ENCODE measurements at regions not wholly inside any gene's neighbourhood (a gene's known extent, or its start where the extent isn't known, plus 50 kb on each side); places are given as distances from the start of the nearest gene placed in this dataset.

DNA sequence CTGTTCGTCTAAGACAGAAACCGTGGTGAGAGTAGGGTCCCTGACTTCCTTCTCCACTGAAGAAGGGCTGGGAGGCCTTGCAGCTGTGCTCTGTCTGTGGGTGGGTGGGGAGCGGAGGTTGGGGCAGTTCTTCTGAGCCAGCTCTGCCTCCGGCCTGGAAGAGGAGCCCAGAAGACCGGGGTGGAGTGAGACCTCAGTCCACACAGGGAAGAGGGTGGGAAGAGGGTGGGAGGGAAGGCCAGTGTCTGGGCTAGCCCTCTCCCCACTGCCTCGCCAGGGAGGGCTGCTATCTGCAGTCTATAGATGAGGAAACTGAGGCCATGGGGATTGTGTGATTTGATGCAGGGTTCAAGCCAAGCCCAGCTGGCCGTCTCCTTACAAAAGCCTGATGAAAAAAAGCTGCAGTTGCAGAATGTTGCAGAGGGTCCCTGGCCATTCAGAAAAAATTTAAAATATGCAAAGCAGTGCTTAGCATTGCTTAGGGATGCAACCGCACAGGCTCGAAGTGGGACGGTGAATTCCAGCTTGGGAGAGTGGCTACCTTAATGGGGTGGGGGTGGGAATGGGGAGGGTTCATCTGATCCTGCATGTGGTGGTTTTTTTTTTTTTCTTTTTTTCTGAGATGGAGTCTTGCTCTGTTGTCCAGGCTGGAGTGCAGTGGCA, 181.6 kb upstream of the HS6ST1 start:
- Mint-ChIP-seq H3K4me1 (no peaks in the 10 kb centered on the region), H3K36me3 (no peaks in the 10 kb centered on the region), H3K27ac (no peak overlapping the region), H3K4me3 (no peak overlapping the region), H3K27me3 (no peaks in the 10 kb centered on the region), H3K9me3 (no peaks in the 10 kb centered on the region)

DNA sequence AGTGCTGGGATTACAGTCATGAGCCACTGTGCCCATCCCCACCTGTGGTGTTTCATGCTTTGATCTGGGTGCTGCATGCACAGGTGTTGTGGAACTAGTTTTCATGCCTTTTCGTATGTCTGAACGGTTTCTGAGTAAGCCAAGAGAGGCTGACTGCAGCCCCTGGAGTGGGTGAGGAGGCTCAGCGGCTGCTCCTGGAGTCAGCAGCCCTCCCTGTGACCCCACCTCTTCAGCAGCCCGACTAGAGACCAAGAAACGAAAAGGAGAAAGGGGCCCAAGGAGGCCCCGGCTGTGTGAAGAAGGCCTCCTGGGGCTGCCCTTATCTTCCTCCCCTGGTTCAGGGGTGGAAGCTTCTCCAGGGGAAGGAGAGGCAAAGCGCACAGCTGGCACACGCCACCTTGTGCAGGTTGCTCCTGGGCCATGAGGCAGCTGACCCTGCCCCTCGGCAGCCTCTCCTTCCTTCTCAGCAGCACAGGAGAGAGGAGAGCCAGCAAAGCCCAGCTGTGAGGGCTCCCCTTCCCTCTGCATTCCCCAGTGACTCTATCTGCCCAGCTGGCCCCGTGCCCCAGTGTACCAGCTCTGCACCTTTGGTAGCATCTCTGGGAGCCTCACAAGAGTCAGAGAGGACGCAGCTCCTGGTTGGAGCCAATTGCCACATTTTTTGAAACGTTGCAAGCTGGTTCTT, 182.5 kb upstream of the HS6ST1 start:
- H3K4me1 Mint-ChIP-seq = no peaks in the 10 kb centered on the region
- H3K27me3 Mint-ChIP-seq = no peaks in the 10 kb centered on the region
- H3K9me3 Mint-ChIP-seq = no peaks in the 10 kb centered on the region
- no peak overlapping the region for H3K27ac Mint-ChIP-seq
- no peak overlapping the region for H3K4me3 Mint-ChIP-seq
- H3K36me3 Mint-ChIP-seq = no peaks in the 10 kb centered on the region

DNA sequence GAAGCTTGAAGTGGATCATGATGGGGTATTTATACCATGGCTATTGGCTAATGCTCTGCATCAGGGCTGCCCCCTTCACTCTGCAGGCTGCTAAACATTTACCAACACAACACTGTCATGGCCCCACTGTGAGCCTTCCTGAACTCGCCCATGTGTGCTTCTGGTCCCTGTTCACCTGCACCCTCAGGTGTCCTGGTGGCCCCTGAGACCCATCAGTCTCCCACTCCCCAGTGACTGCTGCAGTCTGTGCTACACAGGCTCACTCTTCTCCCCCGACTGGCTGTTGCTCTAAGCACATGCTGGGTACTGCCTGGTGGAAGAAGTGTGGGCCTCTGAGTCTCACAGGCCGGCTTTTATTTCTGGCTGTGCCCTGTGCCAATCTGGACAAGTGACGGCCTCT, 183.0 kb upstream of the HS6ST1 start:
- no peaks in the 10 kb centered on the region for H3K36me3 Mint-ChIP-seq
- H3K4me3 Mint-ChIP-seq = no peak overlapping the region
- no peak overlapping the region for H3K27ac Mint-ChIP-seq
- H3K4me1 Mint-ChIP-seq = no peaks in the 10 kb centered on the region
- H3K9me3 Mint-ChIP-seq = no peaks in the 10 kb centered on the region
- H3K27me3 Mint-ChIP-seq = no peaks in the 10 kb centered on the region

DNA sequence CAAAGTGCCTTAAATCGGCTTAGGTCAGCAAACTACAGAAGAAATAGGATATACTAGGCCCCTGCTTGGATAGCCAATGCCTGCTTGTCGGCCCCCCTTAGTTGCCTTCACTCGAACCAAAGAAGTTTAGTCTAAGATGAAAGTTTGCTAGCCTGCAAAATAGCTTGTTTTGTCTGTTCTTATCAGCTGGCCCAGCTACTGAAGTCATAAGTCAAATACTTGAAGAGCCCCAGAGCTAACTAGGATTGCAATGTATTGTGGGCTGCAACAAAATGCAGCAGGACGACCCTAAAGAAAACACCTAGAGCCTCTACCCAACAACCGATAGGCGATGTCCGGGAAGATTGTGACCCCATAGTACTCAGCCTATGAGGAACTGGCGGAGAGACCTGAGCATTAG, 183.5 kb upstream of the HS6ST1 start:
- Mint-ChIP-seq H3K9me3 (no peaks in the 10 kb centered on the region), H3K27me3 (no peaks in the 10 kb centered on the region), H3K4me1 (no peaks in the 10 kb centered on the region), H3K27ac (no peak overlapping the region), H3K36me3 (no peaks in the 10 kb centered on the region), H3K4me3 (no peak overlapping the region)

DNA sequence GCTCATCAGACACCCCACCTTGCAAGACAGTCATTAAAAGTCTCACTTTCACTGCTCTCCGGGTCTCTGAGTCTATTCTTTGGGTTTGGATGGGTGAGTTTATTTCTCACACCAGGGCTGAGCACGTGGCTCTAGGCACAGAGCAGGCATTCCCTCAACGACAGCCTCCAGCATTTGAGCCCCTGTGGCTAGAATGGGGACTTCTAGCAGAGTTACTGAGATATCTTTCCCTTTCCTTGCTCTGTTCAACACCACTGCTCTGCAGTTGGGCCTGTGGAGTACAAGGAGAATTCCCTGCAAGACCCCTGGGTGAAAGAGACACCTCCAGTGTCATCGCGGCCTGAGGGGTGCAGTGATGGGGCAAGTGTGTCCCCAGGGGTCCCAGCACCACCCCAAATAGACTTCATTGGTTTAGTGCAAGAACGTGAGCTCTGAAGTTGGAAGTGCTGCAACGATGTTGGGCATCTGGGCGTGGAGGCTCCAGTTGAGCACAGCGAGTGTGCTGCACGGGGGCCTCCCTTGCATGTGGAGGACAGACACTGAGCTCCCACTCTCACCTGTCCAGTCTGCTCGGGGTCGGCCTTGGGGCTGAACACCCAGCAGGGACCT, 184.1 kb upstream of the HS6ST1 start:
- H3K4me1 Mint-ChIP-seq = no peaks in the 10 kb centered on the region
- H3K4me3 Mint-ChIP-seq = no peak overlapping the region
- no peak overlapping the region for H3K27ac Mint-ChIP-seq

DNA sequence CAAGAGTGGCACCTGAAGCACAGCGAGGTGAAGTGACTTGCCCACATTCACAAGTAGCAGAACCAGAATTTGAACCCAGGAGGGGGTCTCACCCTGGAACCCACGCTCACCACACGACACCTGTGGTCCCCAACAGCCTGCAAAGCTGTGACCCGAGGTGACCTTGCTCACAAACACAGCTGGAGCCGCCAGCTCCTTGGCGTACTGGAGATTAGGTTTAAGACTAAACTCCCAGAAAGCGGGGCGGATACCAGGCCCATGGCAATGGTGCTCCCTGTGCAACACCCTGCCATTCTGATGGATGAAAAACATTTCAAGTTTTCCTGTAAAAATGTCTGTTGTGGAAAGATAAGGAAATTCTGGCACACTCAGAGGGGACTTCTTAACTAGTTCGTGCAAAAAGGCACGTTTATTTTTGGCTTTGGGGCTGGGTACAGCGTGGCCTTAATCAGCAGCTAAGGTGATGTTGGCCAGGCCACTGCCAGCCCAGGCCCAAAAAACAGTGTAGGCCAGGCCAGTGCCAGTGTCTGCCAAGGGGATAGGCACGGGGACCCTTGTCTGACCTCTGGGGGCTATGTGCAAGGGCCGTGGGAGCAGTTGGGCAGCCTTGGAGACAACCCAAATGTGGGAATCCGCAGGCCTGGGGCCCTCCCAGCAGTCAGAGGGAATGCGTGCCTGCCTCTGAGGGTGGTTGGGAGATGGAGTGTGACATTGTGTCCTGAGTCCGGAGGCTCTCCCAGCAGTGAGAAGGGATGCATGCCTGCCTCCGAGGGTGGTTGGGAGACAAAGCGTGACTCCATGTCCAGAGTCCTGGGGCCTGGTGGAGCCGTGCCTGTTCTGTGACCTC, 185.0 kb upstream of the HS6ST1 start:
- H3K36me3 Mint-ChIP-seq = no peaks in the 10 kb centered on the region
- no peaks in the 10 kb centered on the region for H3K27me3 Mint-ChIP-seq
- H3K9me3 Mint-ChIP-seq = no peaks in the 10 kb centered on the region
- H3K4me3 Mint-ChIP-seq = no peak overlapping the region
- H3K27ac Mint-ChIP-seq = no peak overlapping the region
- no peaks in the 10 kb centered on the region for H3K4me1 Mint-ChIP-seq

More for the DNA sequence above, 184.1 kb upstream of the HS6ST1 start:
- Mint-ChIP-seq H3K36me3 (no peaks in the 10 kb centered on the region), H3K27me3 (no peaks in the 10 kb centered on the region), H3K9me3 (no peaks in the 10 kb centered on the region)

DNA sequence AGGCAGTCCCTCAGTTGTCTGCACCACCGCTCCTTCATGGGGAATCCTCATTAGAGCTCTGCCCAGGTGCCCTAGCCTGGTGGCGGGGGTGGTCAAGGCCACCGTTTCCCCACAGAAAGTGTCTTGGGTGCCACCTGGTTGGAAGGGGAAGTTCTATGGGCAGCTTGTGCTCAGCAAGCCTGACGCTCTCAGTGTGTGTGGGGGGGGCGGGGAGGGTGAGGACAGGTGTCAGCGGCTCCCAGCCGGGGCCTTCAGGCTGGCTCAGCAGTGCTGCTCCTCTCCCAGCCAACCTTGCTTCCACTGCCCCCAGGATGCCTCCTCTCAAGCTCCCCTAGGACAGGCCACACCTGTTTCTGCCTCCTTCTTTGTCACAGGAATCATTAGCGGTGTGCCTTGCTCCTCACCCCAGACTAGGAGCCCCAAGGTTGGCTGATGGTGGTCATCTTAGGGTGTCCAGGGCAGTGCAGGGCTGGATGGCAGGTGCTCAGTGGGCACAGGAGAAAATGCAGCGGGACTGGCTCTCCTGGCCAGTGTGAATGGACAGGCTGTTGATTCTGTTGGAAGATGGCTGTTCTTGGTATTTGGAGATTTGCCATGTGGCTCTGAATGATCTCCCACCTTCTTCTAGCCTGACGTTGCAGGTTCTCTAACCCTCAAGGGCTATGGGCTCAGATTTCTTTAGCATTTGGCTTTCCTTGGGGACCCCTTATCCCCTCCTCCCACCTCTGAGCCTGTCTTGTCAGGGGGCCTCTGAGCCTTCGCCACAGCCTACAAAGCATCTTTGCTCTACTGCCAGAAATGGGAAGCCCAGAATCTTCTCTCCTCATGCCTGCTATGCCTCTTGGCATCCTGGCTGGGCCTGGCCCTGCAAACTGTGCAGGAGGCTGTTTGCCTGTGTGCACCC, 185.8 kb upstream of the HS6ST1 start:
- H3K4me3 Mint-ChIP-seq = no peak overlapping the region
- no peaks in the 10 kb centered on the region for H3K36me3 Mint-ChIP-seq
- no peaks in the 10 kb centered on the region for H3K27me3 Mint-ChIP-seq
- no peak overlapping the region for H3K27ac Mint-ChIP-seq
- no peaks in the 10 kb centered on the region for H3K4me1 Mint-ChIP-seq
- H3K9me3 Mint-ChIP-seq = no peaks in the 10 kb centered on the region

DNA sequence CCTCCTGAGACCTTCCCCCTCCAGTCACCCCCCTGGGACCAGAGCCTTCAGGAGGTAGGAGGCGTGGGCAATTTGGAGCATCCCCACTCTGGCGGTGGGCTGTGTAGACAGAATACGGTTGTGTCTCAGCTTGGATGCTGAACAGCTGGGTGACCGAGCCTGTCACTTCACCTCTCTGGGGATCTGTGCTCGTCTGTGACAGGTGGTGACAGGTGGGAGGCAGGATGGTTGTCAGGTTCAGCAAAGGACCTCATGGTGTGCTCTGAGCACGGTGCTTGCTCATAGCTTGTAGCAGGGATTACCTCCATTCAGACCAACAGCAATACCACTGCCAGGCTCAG, 186.5 kb upstream of the HS6ST1 start:
- Mint-ChIP-seq H3K4me3 (no peak overlapping the region), H3K36me3 (no peaks in the 10 kb centered on the region), H3K4me1 (no peaks in the 10 kb centered on the region), H3K27me3 (no peaks in the 10 kb centered on the region), H3K9me3 (no peaks in the 10 kb centered on the region), H3K27ac (no peak overlapping the region)

DNA sequence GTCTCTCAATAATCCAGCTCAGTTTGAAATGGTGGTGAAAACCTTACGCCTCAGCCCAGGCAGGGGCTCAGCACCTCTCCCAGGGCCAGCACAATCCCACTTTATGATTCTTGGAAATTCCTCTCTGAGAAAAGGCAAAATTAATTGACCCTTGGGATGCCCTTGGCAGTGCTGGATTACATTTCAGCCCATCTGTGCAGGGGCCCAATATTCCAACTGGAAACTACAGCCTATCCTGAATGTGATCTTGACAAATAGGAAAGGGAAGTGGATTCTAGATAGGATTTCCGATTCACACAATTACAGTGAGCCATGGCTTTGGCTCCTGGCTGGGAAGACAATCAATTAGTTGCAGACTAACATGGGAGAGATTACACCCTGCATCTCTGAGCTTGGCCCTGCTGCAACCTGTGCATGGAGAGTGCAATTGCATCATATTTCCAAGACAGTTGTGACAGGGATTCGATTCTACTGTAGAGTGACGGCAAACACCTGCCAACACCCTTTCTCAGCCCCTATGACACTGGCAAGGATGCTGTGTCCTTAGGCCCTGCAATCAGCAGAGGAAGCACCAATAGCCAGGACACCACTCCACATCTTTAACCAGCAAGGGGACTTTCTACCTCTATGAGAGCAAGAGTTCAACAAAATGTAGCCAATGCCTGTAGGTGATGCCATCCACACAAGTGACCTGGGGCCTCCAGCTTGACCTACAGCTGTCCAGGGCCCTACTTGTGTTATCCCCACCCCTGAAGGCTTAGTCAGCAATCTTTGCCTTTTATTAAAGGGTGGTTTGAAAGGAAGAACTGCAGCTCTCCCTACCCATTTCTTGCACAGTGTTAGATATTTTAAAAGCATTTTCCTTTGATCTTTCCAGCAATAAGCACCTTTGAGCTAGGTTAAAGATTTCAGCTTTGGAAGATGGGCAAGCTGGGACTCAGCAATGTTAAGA, 187.2 kb upstream of the HS6ST1 start:
- Mint-ChIP-seq H3K27me3 (no peaks in the 10 kb centered on the region), H3K36me3 (no peaks in the 10 kb centered on the region), H3K4me3 (no peak overlapping the region), H3K4me1 (no peaks in the 10 kb centered on the region), H3K9me3 (no peaks in the 10 kb centered on the region), H3K27ac (no peak overlapping the region)

DNA sequence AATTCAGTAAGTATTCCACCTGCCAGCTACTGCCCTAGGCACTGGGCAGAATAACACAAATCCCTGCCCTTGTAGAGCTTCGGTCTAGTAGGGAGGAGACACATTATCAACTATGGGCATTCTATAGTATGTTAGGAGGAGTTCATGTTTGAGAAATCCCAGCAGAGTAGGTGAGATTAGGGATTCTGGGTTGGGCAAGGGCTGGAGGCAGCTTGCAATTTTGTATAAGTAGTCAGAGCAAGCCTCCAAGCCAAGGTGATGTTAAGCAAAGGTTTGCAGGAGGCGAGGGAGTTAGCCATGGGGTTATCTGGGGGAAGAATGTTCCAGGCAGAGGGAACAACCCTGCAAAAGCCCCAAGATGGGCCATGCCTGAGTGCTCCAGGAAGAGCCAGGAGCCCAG, 187.9 kb upstream of the HS6ST1 start:
- no peaks in the 10 kb centered on the region for H3K9me3 Mint-ChIP-seq
- no peak overlapping the region for H3K4me3 Mint-ChIP-seq
- no peaks in the 10 kb centered on the region for H3K36me3 Mint-ChIP-seq
- no peaks in the 10 kb centered on the region for H3K4me1 Mint-ChIP-seq
- H3K27me3 Mint-ChIP-seq = no peaks in the 10 kb centered on the region
- H3K27ac Mint-ChIP-seq = no peak overlapping the region

DNA sequence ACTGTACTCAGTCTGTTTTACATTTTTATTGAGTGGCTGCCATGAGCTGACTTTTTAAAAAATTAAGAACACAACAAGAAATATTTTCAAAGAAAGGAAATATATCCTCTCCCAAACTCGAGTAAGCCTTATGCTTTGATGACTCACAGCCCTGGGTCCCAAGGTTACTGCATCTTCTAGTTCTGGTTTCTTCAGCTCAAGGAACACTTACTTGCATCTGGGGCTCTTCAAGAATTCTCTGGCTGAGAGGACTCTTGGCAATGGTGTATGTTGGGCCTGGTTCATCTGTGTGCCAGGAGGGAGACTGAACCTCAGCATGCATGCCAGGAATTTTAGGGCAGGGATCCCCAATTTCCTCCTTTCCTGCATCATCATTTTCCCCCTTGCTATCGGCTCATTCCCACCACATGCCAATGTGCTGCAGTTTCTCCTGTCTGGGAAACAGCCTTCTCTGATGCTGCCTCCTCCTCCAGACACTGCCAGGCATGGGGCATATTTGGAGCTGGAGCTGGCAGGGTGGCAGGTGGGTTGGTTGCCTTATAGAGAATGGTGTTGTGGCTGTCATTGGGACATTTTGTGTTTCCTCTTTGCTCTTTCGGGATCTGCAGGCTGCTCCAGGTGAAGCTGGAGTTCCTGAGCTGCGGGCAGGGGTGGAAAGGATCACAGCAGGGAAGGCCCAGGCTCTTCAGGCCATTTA, 192.2 kb upstream of the HS6ST1 start:
- H3K27ac Mint-ChIP-seq = no peak overlapping the region
- H3K4me1 Mint-ChIP-seq = no peaks in the 10 kb centered on the region
- H3K36me3 Mint-ChIP-seq = no peaks in the 10 kb centered on the region
- no peak overlapping the region for H3K4me3 Mint-ChIP-seq
- no peaks in the 10 kb centered on the region for H3K9me3 Mint-ChIP-seq
- no peaks in the 10 kb centered on the region for H3K27me3 Mint-ChIP-seq

DNA sequence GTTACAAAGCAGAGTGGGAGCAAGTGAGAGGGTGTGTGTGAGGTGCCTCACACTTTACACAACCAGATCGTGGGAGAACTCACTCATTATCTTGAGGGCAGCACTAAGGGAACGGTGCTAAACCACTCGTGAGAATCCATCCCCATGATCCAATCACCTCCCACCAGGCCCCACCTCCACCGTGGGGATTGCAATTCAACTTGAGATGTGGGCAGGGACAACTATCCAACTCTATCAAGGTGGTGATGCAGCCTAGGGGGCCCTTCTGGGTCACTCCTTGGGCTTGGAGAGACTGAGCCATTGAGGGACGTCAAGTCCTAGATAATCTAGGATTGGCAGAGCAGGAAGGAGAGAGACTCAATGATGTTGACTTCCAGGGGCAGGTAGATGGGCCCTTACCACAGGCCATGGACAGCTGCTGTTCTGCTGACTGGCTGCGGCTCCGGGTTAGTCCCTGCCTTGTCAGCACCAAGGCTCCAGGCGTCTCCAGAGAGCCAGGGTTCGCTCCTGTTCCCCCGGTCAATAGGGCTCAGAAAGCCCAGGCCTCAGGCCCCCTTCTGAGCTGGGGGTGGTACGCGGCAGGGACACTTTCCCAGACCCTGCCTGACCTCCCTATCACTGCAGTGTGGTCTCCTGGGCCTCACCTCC, 193.2 kb upstream of the HS6ST1 start:
- H3K9me3 Mint-ChIP-seq = no peaks in the 10 kb centered on the region
- no peak overlapping the region for H3K4me3 Mint-ChIP-seq
- H3K27me3 Mint-ChIP-seq = no peaks in the 10 kb centered on the region
- no peaks in the 10 kb centered on the region for H3K4me1 Mint-ChIP-seq
- H3K36me3 Mint-ChIP-seq = no peaks in the 10 kb centered on the region
- no peak overlapping the region for H3K27ac Mint-ChIP-seq

DNA sequence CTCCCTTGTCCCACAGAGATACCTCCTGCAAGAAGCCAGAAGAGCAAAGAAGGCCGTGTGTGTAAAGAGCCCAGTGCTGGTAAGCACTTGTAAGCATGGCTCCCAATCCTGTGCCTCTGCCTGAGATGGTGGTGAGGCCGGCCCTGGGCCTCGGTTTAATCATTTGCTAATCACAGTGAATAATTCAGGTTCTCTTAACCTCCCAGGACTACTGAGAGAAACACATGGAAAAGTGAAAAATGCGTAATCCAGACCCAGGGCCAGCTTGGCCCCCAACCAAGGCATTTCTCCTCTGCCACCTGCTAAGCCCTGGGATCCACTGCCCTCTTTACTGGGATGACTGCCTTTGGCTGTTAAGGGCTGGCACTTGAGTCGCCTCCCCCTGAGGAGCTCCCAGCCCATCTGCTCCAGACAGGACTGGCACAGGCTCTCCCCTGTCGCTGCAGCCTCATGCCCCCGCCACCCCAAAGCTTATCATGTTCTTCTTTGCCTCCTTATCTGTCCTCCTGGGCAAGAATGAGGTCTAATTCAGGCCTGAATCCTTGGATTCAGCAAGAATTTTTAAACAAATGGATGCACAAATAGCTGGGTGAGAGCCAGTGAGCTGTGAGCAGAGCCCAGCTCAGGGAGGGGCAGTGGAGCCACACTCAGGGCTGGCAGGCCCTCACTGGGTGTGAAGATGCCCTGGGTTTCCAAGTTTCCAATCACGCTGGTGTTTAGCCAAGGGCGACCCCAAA, 193.9 kb upstream of the HS6ST1 start:
- no peaks in the 10 kb centered on the region for H3K4me1 Mint-ChIP-seq
- H3K27ac Mint-ChIP-seq = no peak overlapping the region
- H3K4me3 Mint-ChIP-seq = no peak overlapping the region
- H3K9me3 Mint-ChIP-seq = no peaks in the 10 kb centered on the region
- H3K27me3 Mint-ChIP-seq = no peaks in the 10 kb centered on the region
- H3K36me3 Mint-ChIP-seq = no peaks in the 10 kb centered on the region

Data from activated naive CD4-positive, alpha-beta T cell treated with anti-CD3 and anti-CD28 coated beads, Interleukin-2, amount 50 U/mL, for 24 hours (primary cell).